Liver (tissue), 8 donors: ENCODE measurements at regions not wholly inside any gene's neighbourhood (a gene's known extent, or its start where the extent isn't known, plus 50 kb on each side); places are given as distances from the start of the nearest gene placed in this dataset.
"Not testable (repeated sequence)": the region's sequence is repeated elsewhere in the genome, so short reads cannot be mapped to it uniquely, and the experiment has no call there.

Source experiments
- DNase-seq: peaks from one replicate; pipeline ENCODE4 v3.0.0-alpha.2; 2017; ENCODE audit warnings: low spot score
- H3K27ac ChIP-seq, 2 donors: one replicate each; pipeline ENCODE4 v1.7.0; 2013; ENCODE audit warnings: inconsistent platforms in 2 of 2, low read length in 2 of 2, control low read depth in 1 of 2, low read depth in 1 of 2, mild to moderate bottlenecking in 1 of 2
- H3K27me3 ChIP-seq, 4 donors: one replicate each; pipeline versions ENCODE4 v1.6.1 to v1.7.0; 2013; ENCODE audit warnings: low read length in 3 of 4, inconsistent platforms in 1 of 4, mild to moderate bottlenecking in 1 of 4, moderate library complexity in 1 of 4; ENCODE audit not compliant: control insufficient read depth in 4 of 4, insufficient read depth in 4 of 4
- H3K36me3 ChIP-seq, 4 donors: one replicate each; pipeline versions ENCODE4 v1.6.1 to v1.7.0; 2013; ENCODE audit warnings: low read length in 3 of 4, mild to moderate bottlenecking in 3 of 4, low read depth in 1 of 4, moderate library complexity in 1 of 4; ENCODE audit not compliant: control insufficient read depth in 4 of 4, insufficient read depth in 3 of 4
- H3K4me1 ChIP-seq, 4 donors: one replicate each; pipeline versions ENCODE4 v1.6.1 to v1.7.0; 2013; ENCODE audit warnings: low read length in 3 of 4, mild to moderate bottlenecking in 3 of 4, moderate library complexity in 1 of 4; ENCODE audit not compliant: control insufficient read depth in 4 of 4, insufficient read depth in 4 of 4
- H3K4me3 ChIP-seq, 3 donors: one replicate each; pipeline versions ENCODE4 v1.6.1 to v1.7.0; 2013; ENCODE audit warnings: low read length in 3 of 3, control low read depth in 1 of 3, low read depth in 1 of 3, mild to moderate bottlenecking in 1 of 3
- H3K9ac ChIP-seq, 2 donors: one replicate each; pipeline ENCODE4 v1.7.0; 2013; ENCODE audit warnings: low read length in 2 of 2, mild to moderate bottlenecking in 2 of 2, moderate library complexity in 2 of 2, control low read depth in 1 of 2, low read depth in 1 of 2
- H3K9me3 ChIP-seq, 4 donors: one replicate each; pipeline versions ENCODE4 v1.6.1 to v1.7.0; 2013; ENCODE audit warnings: low read length in 3 of 4; ENCODE audit not compliant: control insufficient read depth in 4 of 4
- CTCF ChIP-seq: fragments of 150-350 bp; IDR thresholded peaks from 2 replicates; pipeline ENCODE4 v1.5.1; 2017; ENCODE audit warnings: improper control_type of control experiment, low read depth, low read length; ENCODE audit not compliant: missing input control
- EGR1 ChIP-seq, 2 donors: IDR thresholded peaks; 2 replicates each; pipeline ENCODE4 v1.6.1; 2016 to 2018; ENCODE audit warnings: antibody characterized with exemption in 2 of 2, low read depth in 2 of 2
- FOXA2 ChIP-seq: IDR thresholded peaks from 2 replicates; pipeline ENCODE4 v1.6.1; 2016; ENCODE audit warnings: antibody characterized with exemption
- HNF4G ChIP-seq: IDR thresholded peaks from 2 replicates; pipeline ENCODE4 v1.6.1; 2016; ENCODE audit warnings: antibody characterized with exemption
- JUND ChIP-seq, 2 donors: IDR thresholded peaks; 2 replicates each; pipeline ENCODE4 v1.6.1; 2016; ENCODE audit warnings: antibody characterized with exemption in 2 of 2
- RAD21 ChIP-seq, 2 donors: IDR thresholded peaks; 2 replicates each; pipeline ENCODE4 v1.6.1; 2016; ENCODE audit warnings: antibody characterized with exemption in 2 of 2, mild to moderate bottlenecking in 2 of 2
- REST ChIP-seq: IDR thresholded peaks from 2 replicates; pipeline ENCODE4 v1.6.1; 2016; ENCODE audit warnings: antibody characterized with exemption, mild to moderate bottlenecking
- SP1 ChIP-seq: IDR thresholded peaks from 2 replicates; pipeline ENCODE4 v1.6.1; 2018; ENCODE audit warnings: antibody characterized with exemption, mild to moderate bottlenecking
- TAF1 ChIP-seq: conservative IDR thresholded peaks from 2 replicates; pipeline ENCODE4 v1.6.1; 2016; ENCODE audit warnings: antibody characterized with exemption, mild to moderate bottlenecking
- WGBS: extraction: QIAGEN DNeasy Blood & Tissue Kit; methylation state at CpG from one replicate; pipeline ENCODE4 v1.1.7; 2013; 5-methylcytosine and 5-hydroxymethylcytosine counted together
- TF ChIP-seq, protein P1 (sequence below): IDR thresholded peaks from 2 replicates; pipeline ENCODE4 v1.6.1; 2016; ENCODE audit warnings: antibody characterized with exemption
- TF ChIP-seq, protein P2 (sequence below): IDR thresholded peaks from 2 replicates; pipeline ENCODE4 v1.6.1; 2016; ENCODE audit warnings: antibody characterized with exemption
- TF ChIP-seq, protein P3 (sequence below): IDR thresholded peaks from 2 replicates; pipeline ENCODE4 v1.6.1; 2016; ENCODE audit warnings: antibody characterized with exemption
- donor health status: healthy.
- donor health status: healthy.
- donor health status: healthy.
- donor health status: healthy.
- donor health status: healthy.

GRCh38 chr1:191074881-191075280 is 597.2 kb upstream of the BRINP3 start:
- Histone ChIP-seq H3K36me3 (no peaks in the 10 kb centered on the region), H3K9me3 (no peaks in the 10 kb centered on the region), H3K4me3 (no peak overlapping the region), H3K4me1 (no peaks in the 10 kb centered on the region), H3K27ac (no peak overlapping the region), H3K9ac (no peak overlapping the region), H3K27me3 (no peaks in the 10 kb centered on the region)
- TF ChIP-seq, protein P1, sequence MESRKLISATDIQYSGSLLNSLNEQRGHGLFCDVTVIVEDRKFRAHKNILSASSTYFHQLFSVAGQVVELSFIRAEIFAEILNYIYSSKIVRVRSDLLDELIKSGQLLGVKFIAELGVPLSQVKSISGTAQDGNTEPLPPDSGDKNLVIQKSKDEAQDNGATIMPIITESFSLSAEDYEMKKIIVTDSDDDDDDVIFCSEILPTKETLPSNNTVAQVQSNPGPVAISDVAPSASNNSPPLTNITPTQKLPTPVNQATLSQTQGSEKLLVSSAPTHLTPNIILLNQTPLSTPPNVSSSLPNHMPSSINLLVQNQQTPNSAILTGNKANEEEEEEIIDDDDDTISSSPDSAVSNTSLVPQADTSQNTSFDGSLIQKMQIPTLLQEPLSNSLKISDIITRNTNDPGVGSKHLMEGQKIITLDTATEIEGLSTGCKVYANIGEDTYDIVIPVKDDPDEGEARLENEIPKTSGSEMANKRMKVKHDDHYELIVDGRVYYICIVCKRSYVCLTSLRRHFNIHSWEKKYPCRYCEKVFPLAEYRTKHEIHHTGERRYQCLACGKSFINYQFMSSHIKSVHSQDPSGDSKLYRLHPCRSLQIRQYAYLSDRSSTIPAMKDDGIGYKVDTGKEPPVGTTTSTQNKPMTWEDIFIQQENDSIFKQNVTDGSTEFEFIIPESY, result no peak
- TF ChIP-seq SP1 (no peak), HNF4G (no peak), TAF1 (no peak), JUND (IDR thresholded peaks at IDR 0.05) (no peak), REST (no peak), EGR1 (IDR thresholded peaks at IDR 0.05; ENCODE audit: low read depth in 2 of 2) (no peak)
- TF ChIP-seq, protein P2, sequence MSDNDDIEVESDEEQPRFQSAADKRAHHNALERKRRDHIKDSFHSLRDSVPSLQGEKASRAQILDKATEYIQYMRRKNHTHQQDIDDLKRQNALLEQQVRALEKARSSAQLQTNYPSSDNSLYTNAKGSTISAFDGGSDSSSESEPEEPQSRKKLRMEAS, result no peak
- no peak for DNase-seq

DNA sequence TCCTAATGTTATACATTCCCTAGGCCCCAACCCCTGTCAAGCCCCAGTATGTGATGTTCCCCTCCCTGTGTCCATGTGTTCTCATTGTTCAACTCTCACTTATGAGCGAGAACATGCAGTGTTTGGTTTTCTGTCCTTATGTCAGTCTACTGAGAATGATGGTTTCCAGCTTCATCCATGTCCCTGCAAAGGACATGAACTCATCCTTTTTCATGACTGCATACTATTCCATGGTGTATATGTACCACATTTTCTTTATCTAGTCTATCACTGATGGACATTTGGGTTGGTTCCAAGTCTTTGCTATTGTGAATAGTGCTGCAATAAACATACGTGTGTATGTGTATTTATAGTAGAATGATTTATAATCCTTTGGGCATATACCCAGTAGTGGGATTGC is 605.4 kb upstream of the BRINP3 start:
- not testable (repeated sequence) for H3K9me3 ChIP-seq
- 87% methylated on average over 2 of the region's 2 CpGs for WGBS

DNA sequence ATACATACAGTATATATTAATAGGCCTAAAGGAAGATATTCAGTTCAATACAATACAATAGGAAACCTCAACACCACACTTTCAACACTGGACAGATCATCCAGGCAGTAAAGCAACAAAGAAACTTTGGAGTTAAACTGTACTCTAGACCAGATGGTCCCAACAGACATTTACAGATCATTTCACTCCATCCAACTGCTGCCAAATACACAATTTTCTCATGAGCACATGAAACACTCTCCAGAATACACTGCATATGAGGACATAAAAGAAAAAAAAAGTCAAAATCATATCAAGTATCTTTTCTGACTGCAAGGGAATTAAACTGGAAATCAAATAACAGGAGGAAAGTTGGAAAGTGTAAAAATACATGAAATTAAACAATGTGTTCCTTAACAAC is 607.5 kb upstream of the BRINP3 start:
- H3K9ac ChIP-seq, result no peak overlapping the region
- no peaks in the 10 kb centered on the region for H3K36me3 ChIP-seq
- no peaks in the 10 kb centered on the region for H3K4me1 ChIP-seq
- no peak for DNase-seq
- H3K27ac ChIP-seq, result no peak overlapping the region
- H3K27me3 ChIP-seq, result no peaks in the 10 kb centered on the region
- TF ChIP-seq, protein P3, sequence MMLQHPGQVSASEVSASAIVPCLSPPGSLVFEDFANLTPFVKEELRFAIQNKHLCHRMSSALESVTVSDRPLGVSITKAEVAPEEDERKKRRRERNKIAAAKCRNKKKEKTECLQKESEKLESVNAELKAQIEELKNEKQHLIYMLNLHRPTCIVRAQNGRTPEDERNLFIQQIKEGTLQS, result no peak
- TF ChIP-seq HNF4G (no peak), SP1 (no peak), FOXA2 (no peak), RAD21 (IDR thresholded peaks at IDR 0.05) (no peak), CTCF (no peak)
- TF ChIP-seq, protein P1, result no peak
- H3K4me3 ChIP-seq, result no peak overlapping the region
- H3K9me3 ChIP-seq, result no peaks in the 10 kb centered on the region

More for the DNA sequence above, 605.4 kb upstream of the BRINP3 start:
- not testable (repeated sequence) for H3K4me1 ChIP-seq, H3K27me3 ChIP-seq, H3K36me3 ChIP-seq, H3K9ac ChIP-seq, H3K4me3 ChIP-seq, H3K27ac ChIP-seq, DNase-seq
